ENCODE measurements at regions not wholly inside any gene's neighbourhood (a gene's known extent, or its start where the extent isn't known, plus 50 kb on each side); places are given as distances from the start of the nearest gene placed in this dataset.

DNA sequence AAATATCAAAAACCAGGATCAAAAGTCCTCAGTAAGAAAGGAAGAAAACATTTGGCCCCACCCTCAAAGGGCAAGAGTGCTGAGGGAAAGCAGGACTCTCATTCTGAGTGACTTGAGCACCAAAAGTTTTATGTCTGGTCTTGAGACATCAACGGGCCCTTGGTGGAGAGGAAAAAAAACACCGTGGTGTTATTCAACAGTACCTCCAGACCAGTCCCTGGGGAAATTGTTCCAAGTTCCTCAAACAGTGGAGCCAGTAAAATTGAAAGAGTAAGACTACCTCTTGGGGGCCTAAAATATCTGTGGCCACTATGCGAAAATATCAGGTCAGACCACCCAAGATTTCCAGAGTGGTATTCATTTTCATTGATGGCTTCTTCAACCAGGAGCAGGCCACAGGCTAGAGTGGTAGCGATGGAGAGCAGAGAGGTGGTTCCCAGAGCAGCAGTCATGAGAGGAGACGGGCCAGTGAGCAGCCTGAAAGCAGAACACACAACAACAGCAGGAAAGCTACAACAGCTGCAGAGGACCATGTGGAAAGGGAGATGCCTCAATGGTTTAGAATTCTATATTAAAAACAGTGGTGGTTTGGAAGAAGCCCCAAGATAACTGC, 63.7 kb upstream of the RPL34 start:
- TF ChIP-seq POLR2A (IDR thresholded peaks at IDR 0.05) (no peak), POLR2AphosphoS5 (IDR thresholded peaks at IDR 0.05) (no peak)
- TF ChIP-seq, protein P1, sequence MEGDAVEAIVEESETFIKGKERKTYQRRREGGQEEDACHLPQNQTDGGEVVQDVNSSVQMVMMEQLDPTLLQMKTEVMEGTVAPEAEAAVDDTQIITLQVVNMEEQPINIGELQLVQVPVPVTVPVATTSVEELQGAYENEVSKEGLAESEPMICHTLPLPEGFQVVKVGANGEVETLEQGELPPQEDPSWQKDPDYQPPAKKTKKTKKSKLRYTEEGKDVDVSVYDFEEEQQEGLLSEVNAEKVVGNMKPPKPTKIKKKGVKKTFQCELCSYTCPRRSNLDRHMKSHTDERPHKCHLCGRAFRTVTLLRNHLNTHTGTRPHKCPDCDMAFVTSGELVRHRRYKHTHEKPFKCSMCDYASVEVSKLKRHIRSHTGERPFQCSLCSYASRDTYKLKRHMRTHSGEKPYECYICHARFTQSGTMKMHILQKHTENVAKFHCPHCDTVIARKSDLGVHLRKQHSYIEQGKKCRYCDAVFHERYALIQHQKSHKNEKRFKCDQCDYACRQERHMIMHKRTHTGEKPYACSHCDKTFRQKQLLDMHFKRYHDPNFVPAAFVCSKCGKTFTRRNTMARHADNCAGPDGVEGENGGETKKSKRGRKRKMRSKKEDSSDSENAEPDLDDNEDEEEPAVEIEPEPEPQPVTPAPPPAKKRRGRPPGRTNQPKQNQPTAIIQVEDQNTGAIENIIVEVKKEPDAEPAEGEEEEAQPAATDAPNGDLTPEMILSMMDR (IDR thresholded peaks at IDR 0.05) = no peak

All from prostate gland (tissue), 2 donors.